ENCODE measurements at regions not wholly inside any gene's neighbourhood (a gene's known extent, or its start where the extent isn't known, plus 50 kb on each side); places are given as distances from the start of the nearest gene placed in this dataset.

DNA sequence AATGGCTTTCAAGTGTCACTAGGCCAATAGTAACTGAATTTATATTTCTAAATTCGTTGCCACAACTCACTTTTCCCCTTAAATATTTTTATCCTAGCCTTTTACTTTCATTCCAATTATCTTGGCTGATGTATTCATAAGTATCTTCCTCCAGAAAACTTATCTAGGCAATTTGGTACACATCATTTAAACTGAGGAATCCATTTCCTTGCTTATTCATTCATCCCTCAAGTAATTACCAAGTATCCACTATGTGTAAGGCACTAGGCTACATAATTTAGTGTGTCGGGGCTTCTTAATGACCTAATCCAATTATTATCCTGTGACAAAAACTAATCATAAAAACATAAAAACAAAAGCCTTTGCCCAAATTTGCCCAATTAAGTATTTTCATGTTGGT is 258.3 kb upstream of the TCF21 start:
- H3K9ac ChIP-seq (ENCODE audit: low read depth, low read length), result no peak overlapping the region
- DNase-seq (no peak), ATAC-seq (ENCODE audit: low read depth) (no peak)
- peak overlapping the region; percentile 55 to 67; a peak in 3 of 4 replicates for H4K8ac ChIP-seq (ENCODE audit: low read depth in 2 of 2, low read length in 2 of 2)
- H3K9me3 ChIP-seq (ENCODE audit: control insufficient read depth, insufficient read depth, low read length), result no peaks in the 10 kb centered on the region
- no TSS peak for BruUV-seq (replicated peaks)
- H4K91ac ChIP-seq (ENCODE audit: insufficient read depth, low read depth, low read length), result no peak overlapping the region
- H3K4me1 ChIP-seq (ENCODE audit: control insufficient read depth, insufficient read depth, low read length), result peaks cover 19% of the 10 kb centered on the region
- H3K27ac ChIP-seq (ENCODE audit: insufficient read depth, low read length), result peak overlapping the region; percentile 49; the same call in 1 of the 2 replicates
- H3K9me1 ChIP-seq (ENCODE audit: insufficient read depth, low read length), result peaks cover 16% of the 10 kb centered on the region
- WGBS, 2 experiments (ENCODE audit: extremely low coverage in 2 of 2, insufficient read length in 1 of 2), result no CpG with 5 or more reads among the region's 2 CpGs
- no peaks in the 10 kb centered on the region for H4K20me1 ChIP-seq (ENCODE audit: insufficient read depth, low read length)
- H3K4me2 ChIP-seq (ENCODE audit: low read depth, low read length), result no peak overlapping the region
- peak overlapping the region; percentile 69; the same call in 1 of the 2 replicates for H2BK20ac ChIP-seq (ENCODE audit: low read depth, low read length)
- H4K5ac ChIP-seq (ENCODE audit: low read depth, low read length), result peak overlapping the region; percentile 90
- H2AK9ac ChIP-seq (replicated peaks; ENCODE audit: low read depth, low read length, poor library complexity), result no peak overlapping the region
- H3K56ac ChIP-seq (ENCODE audit: extremely low read depth, insufficient read depth, low read length), result no peak overlapping the region
- H2BK5ac ChIP-seq (ENCODE audit: low read depth, low read length, poor library complexity, severe bottlenecking), result peak overlapping the region; percentile 98
- H3K4ac ChIP-seq (ENCODE audit: low read depth, low read length), result 0 out of 2 replicates have a peak overlapping the region, but pooled peaks have one; percentile 31
- no peaks in the 10 kb centered on the region for H3K36me3 ChIP-seq (ENCODE audit: control insufficient read depth, insufficient read depth, low read length)
- intact Hi-C loops (cut with micrococcal nuclease), result loop anchor here (1.0 to 5.0 kb wide), 5 partner anchors 20 to 286 kb away; partner anchors contain the start of gene TCF21
- in situ Hi-C loops (cut with MboI; ENCODE audit: low sequenced_read_pairs), result no loop called here
- no peak overlapping the region; the same call in 1 of the 2 replicates for H3K14ac ChIP-seq (replicated peaks; ENCODE audit: low read depth, low read length)
- H3K23ac ChIP-seq (ENCODE audit: low read depth, low read length), result no peak overlapping the region
- peak overlapping the region; percentile 95 for H3K18ac ChIP-seq (ENCODE audit: low read depth, low read length)
- H2BK120ac ChIP-seq (ENCODE audit: low read depth, low read length), result peak overlapping the region; percentile 67
- no peak overlapping the region for H2AFZ ChIP-seq (replicated peaks; ENCODE audit: low read length, poor library complexity)
- H3K27me3 ChIP-seq (ENCODE audit: control insufficient read depth, insufficient read depth, low read length), result no peaks in the 10 kb centered on the region
- ChIA-PET CTCF (interaction anchor here (2.2 kb wide), 1 partner anchor 14 kb away, joined by 9 read pairs; no protein-coding TSS in a partner anchor), POLR2A (ENCODE audit: unreplicated experiment) (no interaction called here)
- peak overlapping the region; percentile 66; the same call in 1 of the 3 replicates for H2BK15ac ChIP-seq (ENCODE audit: low read depth, low read length)
- dilution Hi-C loops (cut with HindIII; ENCODE audit: low sequenced_read_pairs, unreplicated experiment), result no loop called here
- H2AK5ac ChIP-seq (ENCODE audit: low read depth, low read length), result no peak overlapping the region
- TF ChIP-seq, protein P1, sequence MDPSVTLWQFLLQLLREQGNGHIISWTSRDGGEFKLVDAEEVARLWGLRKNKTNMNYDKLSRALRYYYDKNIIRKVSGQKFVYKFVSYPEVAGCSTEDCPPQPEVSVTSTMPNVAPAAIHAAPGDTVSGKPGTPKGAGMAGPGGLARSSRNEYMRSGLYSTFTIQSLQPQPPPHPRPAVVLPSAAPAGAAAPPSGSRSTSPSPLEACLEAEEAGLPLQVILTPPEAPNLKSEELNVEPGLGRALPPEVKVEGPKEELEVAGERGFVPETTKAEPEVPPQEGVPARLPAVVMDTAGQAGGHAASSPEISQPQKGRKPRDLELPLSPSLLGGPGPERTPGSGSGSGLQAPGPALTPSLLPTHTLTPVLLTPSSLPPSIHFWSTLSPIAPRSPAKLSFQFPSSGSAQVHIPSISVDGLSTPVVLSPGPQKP (IDR thresholded peaks at IDR 0.05; ENCODE audit: borderline replicate concordance, low read depth, low read length), result no peak
- TF ChIP-seq BHLHE40 (IDR thresholded peaks at IDR 0.05; ENCODE audit: low read depth, low read length) (no peak), RCOR1 (IDR thresholded peaks at IDR 0.05; ENCODE audit: insufficient replicate concordance, low read length) (no peak), MAZ (IDR thresholded peaks at IDR 0.05; ENCODE audit: borderline replicate concordance, low read depth, low read length) (no peak), CHD1 (IDR thresholded peaks at IDR 0.05; ENCODE audit: low read depth, low read length) (no peak), NFE2L2 (IDR thresholded peaks at IDR 0.05; ENCODE audit: low read depth, low read length) (no peak), CEBPB (IDR thresholded peaks at IDR 0.05; ENCODE audit: low read depth, low read length) (no peak), RFX5 (IDR thresholded peaks at IDR 0.05; ENCODE audit: low read depth, low read length) (no peak), FOS (IDR thresholded peaks at IDR 0.05; ENCODE audit: low read depth, low read length) (no peak), SMC3 (IDR thresholded peaks at IDR 0.05; ENCODE audit: low read depth, low read length) (no peak), MAFK (IDR thresholded peaks at IDR 0.05; ENCODE audit: low read depth, low read length) (no peak), RAD21 (IDR thresholded peaks at IDR 0.05; ENCODE audit: low read length) (no peak), MXI1 (IDR thresholded peaks at IDR 0.05; ENCODE audit: borderline replicate concordance, low read depth, low read length) (no peak), POLR2A (IDR thresholded peaks at IDR 0.05; ENCODE audit: low read depth, low read length) (no peak)
- TF ChIP-seq, protein P2, sequence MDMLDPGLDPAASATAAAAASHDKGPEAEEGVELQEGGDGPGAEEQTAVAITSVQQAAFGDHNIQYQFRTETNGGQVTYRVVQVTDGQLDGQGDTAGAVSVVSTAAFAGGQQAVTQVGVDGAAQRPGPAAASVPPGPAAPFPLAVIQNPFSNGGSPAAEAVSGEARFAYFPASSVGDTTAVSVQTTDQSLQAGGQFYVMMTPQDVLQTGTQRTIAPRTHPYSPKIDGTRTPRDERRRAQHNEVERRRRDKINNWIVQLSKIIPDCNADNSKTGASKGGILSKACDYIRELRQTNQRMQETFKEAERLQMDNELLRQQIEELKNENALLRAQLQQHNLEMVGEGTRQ (IDR thresholded peaks at IDR 0.05; ENCODE audit: low read depth, low read length), result no peak
- TF ChIP-seq, protein P3, sequence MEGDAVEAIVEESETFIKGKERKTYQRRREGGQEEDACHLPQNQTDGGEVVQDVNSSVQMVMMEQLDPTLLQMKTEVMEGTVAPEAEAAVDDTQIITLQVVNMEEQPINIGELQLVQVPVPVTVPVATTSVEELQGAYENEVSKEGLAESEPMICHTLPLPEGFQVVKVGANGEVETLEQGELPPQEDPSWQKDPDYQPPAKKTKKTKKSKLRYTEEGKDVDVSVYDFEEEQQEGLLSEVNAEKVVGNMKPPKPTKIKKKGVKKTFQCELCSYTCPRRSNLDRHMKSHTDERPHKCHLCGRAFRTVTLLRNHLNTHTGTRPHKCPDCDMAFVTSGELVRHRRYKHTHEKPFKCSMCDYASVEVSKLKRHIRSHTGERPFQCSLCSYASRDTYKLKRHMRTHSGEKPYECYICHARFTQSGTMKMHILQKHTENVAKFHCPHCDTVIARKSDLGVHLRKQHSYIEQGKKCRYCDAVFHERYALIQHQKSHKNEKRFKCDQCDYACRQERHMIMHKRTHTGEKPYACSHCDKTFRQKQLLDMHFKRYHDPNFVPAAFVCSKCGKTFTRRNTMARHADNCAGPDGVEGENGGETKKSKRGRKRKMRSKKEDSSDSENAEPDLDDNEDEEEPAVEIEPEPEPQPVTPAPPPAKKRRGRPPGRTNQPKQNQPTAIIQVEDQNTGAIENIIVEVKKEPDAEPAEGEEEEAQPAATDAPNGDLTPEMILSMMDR (conservative IDR thresholded peaks at IDR 0.05; ENCODE audit: low read depth, low read length), result no peak
- no peak overlapping the region for H3K4me3 ChIP-seq (ENCODE audit: insufficient read depth, low read depth, low read length)
- no peaks in the 10 kb centered on the region; a peak in 1 of 4 replicates for H3K79me1 ChIP-seq (ENCODE audit: low read depth in 1 of 2, low read length in 2 of 2)

Measured in IMR-90 (cell line).